Fibroblast of skin of left quadriceps (primary cell): ENCODE measurements at regions not wholly inside any gene's neighbourhood (a gene's known extent, or its start where the extent isn't known, plus 50 kb on each side); places are given as distances from the start of the nearest gene placed in this dataset.
"Not testable (repeated sequence)": the region's sequence is repeated elsewhere in the genome, so short reads cannot be mapped to it uniquely, and the experiment has no call there.

Experiments used
- DNase-seq, 2 experiments: peaks; one replicate each; pipeline ENCODE4 v3.0.0-alpha.2; 2013; ENCODE audit warnings: low read depth in 2 of 2

DNA sequence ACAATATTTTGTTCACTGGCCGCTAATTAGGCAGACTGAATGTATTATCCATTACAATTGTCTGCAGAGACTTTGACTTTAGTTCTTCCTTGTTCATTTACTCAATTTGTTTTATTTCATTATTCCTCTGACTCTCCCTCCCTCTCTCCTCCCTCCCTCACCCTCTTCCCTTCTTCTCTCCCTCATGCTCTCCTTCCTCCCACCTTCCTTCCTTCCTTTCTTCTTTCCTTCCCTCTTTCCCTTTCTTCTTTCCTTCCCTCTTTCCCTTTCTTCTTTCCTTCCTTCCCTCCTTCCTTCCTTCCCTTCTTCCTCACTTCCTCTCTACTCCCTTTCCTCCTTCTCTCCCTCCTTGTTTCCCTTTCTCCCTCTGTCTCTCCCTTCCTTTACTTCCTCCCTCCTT lies 1591.0 kb upstream of the SLC10A2 start:
- DNase-seq = no peak

DNA sequence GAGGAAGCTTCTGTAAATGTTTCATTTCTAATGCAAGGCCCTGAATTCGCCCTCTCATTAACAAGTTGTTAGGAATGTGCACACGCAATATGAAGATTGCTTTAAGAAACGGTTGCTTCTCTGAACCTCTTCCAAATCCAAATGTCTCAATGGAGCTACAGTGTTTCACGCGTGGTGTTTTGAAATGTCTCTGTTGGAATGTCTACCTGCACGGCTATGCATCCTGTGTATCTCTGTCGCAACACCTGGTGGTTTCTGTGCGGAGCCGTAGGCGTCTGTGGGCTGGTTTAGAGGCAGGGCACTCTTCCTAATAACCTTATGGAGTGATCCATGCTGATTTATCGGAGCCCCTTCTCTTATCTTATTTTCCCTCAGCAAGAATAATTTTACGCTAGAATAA lies 1584.2 kb upstream of the SLC10A2 start:
- DNase-seq = no peak

- no peak for DNase-seq
These were observed 1582.1 kb upstream of the SLC10A2 start for GRCh38 chr13:104648291-104648690.

- no peak for DNase-seq
These were observed 1579.6 kb upstream of the SLC10A2 start for GRCh38 chr13:104645786-104646185.

DNA sequence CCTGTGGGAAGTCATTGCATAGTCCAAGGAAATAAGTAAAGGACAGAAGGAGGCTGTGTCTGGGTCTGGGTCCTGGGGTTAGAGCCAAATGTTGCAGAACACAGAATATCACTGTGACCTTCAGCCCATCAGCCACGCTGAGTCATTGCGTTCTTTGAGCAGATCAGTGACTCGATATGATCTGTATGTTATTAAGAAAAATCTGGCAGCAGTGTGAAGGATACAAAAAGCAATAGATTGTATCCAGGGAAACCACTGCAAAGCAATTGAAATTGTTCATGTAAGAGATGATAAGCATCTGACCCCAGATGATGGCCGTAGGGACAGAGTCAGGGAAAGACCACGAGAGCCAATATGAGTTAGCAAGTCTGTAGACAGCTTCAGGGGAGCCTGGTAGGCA lies 1575.1 kb upstream of the SLC10A2 start:
- DNase-seq = peak in 1 of 2 experiments; percentile 6

DNA sequence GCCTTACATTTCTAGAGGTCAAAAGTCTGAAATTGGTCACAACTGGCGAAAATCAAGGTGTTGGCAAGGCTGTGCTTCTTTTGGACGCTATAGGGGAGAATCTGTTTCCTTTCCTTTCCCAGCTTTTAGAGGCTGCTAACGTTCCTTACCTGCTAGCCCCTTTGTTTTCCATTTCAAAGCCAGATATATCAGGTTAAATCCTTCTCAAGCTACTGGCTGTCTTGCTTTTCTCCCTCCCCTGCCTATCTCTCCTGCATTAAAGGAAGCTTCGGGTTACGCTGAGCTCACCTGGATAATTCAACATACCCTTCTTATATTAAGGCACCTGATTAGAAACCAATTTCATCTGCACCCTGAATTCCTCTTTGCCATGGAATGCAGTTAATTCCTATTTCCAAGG lies 1569.7 kb upstream of the SLC10A2 start:
- DNase-seq = no peak

DNA sequence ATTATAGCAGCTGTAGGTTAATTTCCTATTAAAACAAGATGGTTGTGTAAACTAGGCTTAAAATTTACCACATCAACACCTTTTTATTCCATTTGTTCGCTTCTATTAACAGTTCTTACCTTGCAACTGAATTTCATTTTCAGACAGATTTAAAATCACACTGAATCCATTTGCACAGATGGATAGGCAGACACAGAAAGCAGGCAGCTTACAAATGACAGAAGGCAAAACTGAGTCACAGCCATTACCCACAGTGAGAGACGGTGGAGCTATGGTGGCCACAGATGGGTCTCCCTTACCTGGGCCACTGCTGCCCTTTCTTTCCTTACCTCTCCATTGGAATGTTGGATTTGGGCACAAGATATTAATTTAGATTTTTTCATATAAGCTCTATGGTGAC lies 1567.8 kb upstream of the SLC10A2 start:
- no peak for DNase-seq

DNA sequence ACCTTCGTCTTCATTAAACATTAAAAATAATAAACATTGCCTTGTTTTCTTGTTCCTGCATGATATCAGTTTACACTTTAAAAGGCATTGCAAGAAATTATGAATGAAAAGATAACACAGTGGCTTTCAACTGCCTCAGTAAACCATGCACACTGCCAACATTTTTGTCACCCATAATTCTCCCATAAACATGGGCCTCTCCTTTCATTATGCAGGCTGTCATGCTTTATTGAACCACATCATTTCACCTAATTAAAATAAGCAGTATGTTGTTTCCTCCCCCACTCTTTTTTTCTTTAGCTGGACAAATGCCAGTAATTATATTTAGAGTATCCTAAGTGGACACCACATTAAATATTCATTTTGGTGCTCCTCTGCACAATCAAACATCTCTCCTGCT lies 1566.5 kb upstream of the SLC10A2 start:
- no peak for DNase-seq

- DNase-seq = no peak
These were observed 1559.0 kb upstream of the SLC10A2 start for GRCh38 chr13:104625201-104625600.

DNA sequence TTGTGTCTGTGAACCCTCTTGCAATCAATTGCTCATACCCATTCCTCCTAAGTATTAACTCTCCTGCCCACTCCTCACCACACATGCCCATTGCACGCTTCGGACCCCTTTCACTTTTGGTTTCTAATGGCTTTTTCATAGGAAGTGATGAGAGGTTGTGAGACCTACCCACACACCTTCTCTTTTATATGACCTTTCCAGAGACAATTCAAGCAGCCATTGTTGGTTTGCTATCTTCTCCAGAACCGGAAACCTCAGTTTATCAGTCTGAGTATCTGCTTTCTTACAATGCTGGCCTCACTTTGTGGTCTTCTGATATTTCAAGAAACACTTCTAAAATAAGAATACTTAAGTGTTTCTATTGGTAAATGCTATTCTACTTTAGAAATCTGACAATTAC lies 1550.8 kb upstream of the SLC10A2 start:
- no peak for DNase-seq

DNA sequence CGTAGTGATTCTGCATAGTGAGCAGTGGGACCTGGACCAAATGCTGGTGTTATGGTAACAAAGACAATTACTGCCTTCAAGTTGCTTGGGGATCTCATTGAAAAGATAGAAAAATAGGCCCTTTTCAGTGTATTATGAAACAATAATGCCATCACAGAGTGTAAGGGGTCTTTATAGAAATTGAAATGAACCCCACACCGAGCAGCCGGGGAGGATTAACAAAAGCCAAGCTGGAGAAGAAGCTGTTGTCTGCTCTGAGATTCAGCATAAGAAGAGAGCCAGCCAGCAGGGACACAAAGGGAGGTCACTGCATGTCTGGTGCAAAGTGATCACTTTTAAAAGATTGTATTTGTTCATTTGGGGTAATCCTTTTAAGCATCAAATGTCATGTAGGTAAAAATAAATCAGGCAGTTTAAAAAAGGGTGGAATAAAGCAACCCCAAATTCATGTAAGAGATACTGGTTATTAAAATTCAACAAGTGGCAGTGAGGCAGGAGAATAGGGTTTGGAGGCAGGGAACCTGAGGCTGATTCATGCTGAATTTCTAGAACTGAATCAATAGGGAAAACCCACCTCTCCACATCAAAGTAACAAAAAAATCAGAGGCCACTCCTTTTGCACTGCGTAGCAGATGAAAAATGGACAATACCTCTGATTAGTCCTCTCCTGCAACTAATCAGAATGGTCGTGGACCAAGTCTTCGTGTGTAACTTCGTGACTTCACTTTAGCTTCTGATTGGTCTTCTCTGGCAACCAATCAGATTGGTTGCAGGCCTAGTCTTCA lies 1548.3 kb upstream of the SLC10A2 start:
- no peak for DNase-seq

DNA sequence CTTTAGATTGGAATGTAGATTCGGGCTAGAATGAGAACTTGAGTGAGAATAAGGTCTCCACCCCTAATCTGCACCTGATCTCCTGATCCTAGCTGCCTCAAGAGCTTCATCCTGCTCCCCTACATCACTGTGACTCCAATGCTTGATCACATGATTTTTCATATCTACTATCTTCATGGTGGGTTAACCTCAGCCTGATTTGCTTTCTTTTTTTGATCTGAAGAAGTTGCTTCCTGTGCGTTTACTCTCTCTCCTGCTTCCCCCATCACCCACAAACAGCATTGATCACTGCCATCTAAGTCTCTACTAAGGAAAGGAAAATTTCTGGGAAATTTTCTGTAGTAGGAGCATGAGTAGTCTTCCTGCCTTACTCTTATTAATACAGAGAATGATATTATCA lies 1542.1 kb upstream of the SLC10A2 start:
- DNase-seq = no peak

DNA sequence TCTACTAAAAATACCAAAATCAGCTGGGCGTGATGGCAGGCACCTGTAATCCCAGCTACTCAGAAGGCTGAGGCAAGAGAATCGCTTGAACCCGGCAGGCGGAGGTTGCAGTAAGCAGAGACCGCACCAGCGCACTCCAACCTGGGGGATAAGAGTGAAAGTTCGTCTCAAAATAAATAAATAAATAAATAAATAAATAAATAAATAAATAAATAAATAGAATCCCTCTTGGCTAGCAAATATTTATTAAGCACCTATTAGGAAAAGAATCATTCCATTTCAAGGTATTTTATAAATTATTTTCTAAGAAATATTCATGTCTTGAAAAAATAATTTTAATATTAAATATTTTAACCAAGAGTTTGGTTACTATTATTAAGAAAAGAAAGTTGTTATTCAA lies 1539.2 kb upstream of the SLC10A2 start:
- not testable (repeated sequence) for DNase-seq

- DNase-seq = no peak
These were observed 1531.4 kb upstream of the SLC10A2 start for GRCh38 chr13:104597546-104598180.

- no peak for DNase-seq
These were observed 1529.3 kb upstream of the SLC10A2 start for GRCh38 chr13:104595511-104595910.

DNA sequence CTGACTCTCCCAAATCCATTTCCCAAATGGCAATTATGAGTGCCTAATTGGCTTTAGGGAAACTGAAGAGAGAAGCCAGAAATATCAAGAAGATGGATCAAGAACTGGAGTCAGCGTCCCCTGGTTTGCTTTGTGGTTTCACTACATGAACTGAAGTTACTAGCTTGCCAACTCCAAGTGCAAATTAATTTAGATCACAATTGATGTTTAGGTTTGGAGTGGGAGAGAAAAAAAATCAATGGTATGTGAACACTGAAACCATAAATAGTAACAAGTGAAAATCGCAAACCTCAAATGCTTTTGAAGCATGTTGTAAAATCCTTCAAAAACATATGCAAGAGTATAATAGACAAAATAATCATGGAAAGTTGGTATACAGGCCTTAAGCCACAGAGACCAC lies 1528.6 kb upstream of the SLC10A2 start:
- peak; percentile 32 to 39 for DNase-seq

DNA sequence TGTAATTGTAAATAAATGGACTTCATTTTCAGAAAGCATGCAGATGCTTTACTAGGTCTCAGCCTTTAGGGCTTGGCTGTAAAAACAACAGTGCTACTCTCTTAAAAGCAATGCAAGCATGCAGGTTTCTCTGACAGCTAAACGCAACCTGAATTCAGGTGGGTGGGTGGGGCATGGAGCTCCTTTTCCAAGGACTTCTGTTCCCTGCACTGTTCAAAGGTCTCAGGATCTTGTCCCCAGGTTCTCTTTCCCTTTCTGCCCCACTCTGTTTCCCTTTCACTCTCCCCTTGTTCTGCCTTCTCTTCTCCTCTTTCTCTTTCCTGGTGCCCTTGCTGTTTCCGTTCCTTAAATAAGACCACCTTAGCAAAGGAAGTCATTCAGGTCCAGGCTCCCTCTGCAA lies 1527.5 kb upstream of the SLC10A2 start:
- no peak for DNase-seq

DNA sequence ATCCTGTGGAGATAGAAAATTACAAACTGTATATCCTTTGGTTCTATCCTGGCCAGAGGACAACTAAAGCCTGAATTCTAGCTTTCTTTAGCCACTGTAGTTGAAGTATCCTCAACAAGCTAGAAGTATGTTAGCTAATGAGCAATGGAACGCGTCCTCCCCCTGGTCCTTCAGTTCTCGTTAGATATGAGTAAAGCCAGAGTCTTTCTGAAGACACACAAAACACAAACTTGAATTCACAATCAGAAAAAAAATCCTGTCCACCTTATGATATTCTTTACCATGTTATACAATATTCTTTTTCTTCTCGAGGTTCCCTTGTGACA lies 1527.0 kb upstream of the SLC10A2 start:
- DNase-seq = no peak

DNA sequence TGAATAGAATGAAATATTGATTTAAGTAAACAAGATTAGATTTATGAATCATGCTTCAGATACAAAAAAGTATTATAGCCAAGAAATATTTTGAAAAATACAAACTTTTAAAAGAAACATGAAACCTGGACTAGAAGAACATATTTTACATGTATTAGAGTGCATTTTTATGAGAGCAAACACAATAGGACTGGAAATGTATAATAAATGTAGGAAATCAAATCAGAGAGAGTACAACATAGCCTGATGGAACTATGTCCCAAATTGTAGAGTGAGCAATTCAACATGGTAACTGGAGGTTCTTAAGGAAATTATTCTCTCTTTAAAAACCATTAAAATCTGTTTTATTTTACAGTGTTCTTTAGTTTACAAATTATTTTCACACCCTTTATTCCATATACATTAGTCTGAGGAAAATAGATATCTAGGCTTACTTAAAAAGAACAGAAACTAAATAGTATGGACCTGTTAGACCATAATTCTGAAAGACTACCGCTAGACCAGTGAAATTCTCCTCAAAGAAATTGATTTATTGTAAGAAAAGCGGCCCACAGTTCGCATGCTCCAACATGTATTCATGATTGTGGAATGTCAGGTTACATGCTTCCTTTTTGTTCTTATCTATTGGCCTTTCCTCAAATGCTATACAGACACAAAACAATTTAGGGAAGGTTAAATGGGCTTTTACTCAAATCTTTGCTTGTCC lies 1526.5 kb upstream of the SLC10A2 start:
- DNase-seq = no peak

DNA sequence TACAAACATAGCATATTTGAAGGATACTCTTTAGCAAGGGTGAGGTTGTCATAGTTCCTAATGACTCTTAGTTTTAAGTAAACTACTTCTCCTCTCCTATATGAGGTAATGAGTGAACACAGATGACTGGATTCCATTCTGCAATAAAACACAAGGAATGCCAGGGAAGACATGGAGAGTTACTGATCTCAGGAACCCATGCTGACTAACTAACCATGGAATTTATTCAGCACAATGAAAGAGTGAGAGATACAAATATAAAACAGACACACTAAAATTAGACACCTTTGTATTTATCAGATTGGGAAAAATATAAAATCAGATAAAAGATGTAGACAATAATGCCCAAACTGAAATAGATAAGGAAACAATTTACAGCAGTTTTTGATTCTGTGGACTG lies 1525.9 kb upstream of the SLC10A2 start:
- peak; percentile 72 to 74 for DNase-seq

DNA sequence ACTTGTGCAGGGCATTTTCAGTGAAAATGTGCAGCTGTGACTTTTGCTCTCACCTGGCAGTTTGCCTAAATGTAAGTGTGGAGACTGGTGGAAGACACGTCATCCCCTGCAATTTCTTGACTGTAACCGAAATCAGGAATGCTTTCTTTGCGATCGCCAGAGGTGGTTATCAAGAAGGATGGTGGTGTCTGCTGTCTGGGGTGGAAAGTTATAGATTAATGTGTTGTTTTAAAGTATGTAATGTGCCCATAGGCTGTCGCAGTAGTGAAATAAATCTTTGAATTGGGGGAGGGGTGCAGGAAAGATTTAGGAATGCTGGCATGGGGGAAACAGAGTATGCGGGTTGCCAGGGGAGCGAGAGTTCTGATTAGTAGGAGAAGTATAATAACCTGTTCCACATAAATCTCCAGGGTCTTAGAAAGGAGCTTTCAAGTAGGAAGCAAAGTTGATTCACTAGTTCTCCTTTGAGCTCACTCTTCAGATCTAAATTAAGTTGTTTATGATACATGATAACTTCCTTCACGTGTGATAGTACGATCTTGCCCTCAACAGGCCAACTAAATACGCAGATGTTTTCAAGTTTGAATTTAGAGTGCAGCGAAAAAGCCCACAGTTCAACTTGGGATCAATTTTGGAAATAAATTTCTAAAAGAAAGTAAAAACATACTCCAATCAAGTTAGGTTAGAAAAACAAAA lies 1520.0 kb upstream of the SLC10A2 start:
- peak; percentile 38 to 42 for DNase-seq

- DNase-seq = no peak
These were observed 1518.3 kb upstream of the SLC10A2 start for GRCh38 chr13:104584481-104584880.

DNA sequence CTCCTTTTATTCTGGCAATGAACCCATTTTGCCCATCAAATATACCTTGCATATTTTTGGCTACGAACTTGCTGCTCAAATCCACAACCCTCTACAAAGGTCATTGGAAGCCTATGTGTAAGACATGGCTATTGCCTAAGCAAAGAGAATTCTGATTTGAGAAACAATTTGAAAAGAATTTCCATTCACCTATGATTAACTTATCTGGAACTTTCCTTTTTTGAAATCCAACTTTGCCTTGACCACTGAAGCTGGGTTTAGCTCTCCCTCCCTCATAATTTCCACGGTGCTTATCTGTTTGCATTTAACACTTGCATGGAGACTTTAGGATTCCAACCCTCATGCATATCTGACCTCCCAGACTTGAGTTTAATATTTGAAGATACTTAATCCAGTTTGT lies 1514.7 kb upstream of the SLC10A2 start:
- no peak for DNase-seq
